Neural progenitor cell (in vitro differentiated cells): ENCODE measurements at regions not wholly inside any gene's neighbourhood (a gene's known extent, or its start where the extent isn't known, plus 50 kb on each side); places are given as distances from the start of the nearest gene placed in this dataset.

Experiments
- DNase-seq: peaks from one replicate; pipeline ENCODE4 v3.0.0-alpha.2; 2016; ENCODE audit warnings: low spot score
- H2AFZ ChIP-seq: fragments of 200-600 bp; sonication (generic); replicated peaks from 2 replicates; pipeline ENCODE4 v1.6.1; 2016; ENCODE audit warnings: antibody characterized with exemption
- H3F3A ChIP-seq: fragments of 200-600 bp; sonication (generic); 2 replicates; pipeline ENCODE4 v1.6.1; 2016; ENCODE audit warnings: antibody characterized with exemption, low read depth
- H3K27ac ChIP-seq: fragments of 200-600 bp; sonication (generic); 2 replicates; pipeline ENCODE4 v1.5.1; 2016; ENCODE audit warnings: mild to moderate bottlenecking
- H3K27me3 ChIP-seq: fragments of 200-600 bp; sonication (generic); 2 replicates; pipeline ENCODE4 v1.6.1; 2016; ENCODE audit warnings: mild to moderate bottlenecking, moderate library complexity
- H3K36me3 ChIP-seq: fragments of 200-600 bp; sonication (generic); 2 replicates; pipeline ENCODE4 v1.5.1; 2016
- H3K4me1 ChIP-seq: fragments of 200-600 bp; sonication (generic); 2 replicates; pipeline ENCODE4 v1.6.1; 2016; ENCODE audit warnings: mixed run types
- H3K4me2 ChIP-seq: fragments of 200-600 bp; sonication (generic); 2 replicates; pipeline ENCODE4 v1.6.1; 2016
- H3K4me3 ChIP-seq: fragments of 200-600 bp; sonication (generic); 2 replicates; pipeline ENCODE4 v1.5.1; 2016
- H3K79me2 ChIP-seq: fragments of 200-600 bp; sonication (generic); 2 replicates; pipeline ENCODE4 v1.6.1; 2016; ENCODE audit warnings: low read depth
- H3K9ac ChIP-seq: fragments of 200-600 bp; sonication (generic); 2 replicates; pipeline ENCODE4 v1.6.1; 2016
- H3K9me3 ChIP-seq: fragments of 200-600 bp; sonication (generic); 2 replicates; pipeline ENCODE4 v1.5.1; 2016; ENCODE audit warnings: low read depth
- H4K20me1 ChIP-seq: fragments of 200-600 bp; sonication (generic); 2 replicates; pipeline ENCODE4 v1.6.1; 2016; ENCODE audit warnings: low read depth
- H3K27ac Mint-ChIP-seq: 3 replicates; pipeline ENCODE4 v1.8.0; 2021; ENCODE audit warnings: mixed read lengths
- H3K27me3 Mint-ChIP-seq: 2 replicates; pipeline ENCODE4 v1.8.0; 2022; ENCODE audit warnings: low read depth, mild to moderate bottlenecking, inconsistent platforms, moderate library complexity, mixed read lengths; ENCODE audit not compliant: insufficient read depth
- H3K36me3 Mint-ChIP-seq: 3 replicates; pipeline ENCODE4 v1.8.0; 2021; ENCODE audit warnings: mixed read lengths
- H3K4me1 Mint-ChIP-seq: 3 replicates; pipeline ENCODE4 v1.8.0; 2021; ENCODE audit warnings: mixed read lengths
- H3K4me3 Mint-ChIP-seq: 3 replicates; pipeline ENCODE4 v1.8.0; 2021; ENCODE audit warnings: mild to moderate bottlenecking, moderate library complexity, mixed read lengths
- H3K9me3 Mint-ChIP-seq: 3 replicates; pipeline ENCODE4 v1.8.0; 2020; ENCODE audit warnings: mixed read lengths
- CTCF ChIP-seq: fragments of 200-600 bp; sonication (generic); IDR thresholded peaks from 2 replicates; pipeline ENCODE4 v1.5.1; 2017; ENCODE audit warnings: antibody characterized with exemption, mild to moderate bottlenecking
- EZH2 ChIP-seq: fragments of 200-600 bp; sonication (generic); IDR thresholded peaks from 2 replicates; pipeline ENCODE4 v1.6.1; 2017; ENCODE audit warnings: antibody characterized with exemption, mild to moderate bottlenecking, moderate library complexity
- EZH2phosphoT487 ChIP-seq: fragments of 200-600 bp; sonication (generic); IDR thresholded peaks from 2 replicates; pipeline ENCODE4 v1.6.1; 2017; ENCODE audit warnings: antibody characterized with exemption

GRCh38 chrX:39542316-39542715, 555.4 kb downstream of the BCOR start:
- no peak overlapping the region for H3K27ac ChIP-seq
- H2AFZ ChIP-seq, result peak overlapping the region; percentile 68
- H3K9me3 ChIP-seq, result no peaks in the 10 kb centered on the region
- no peak overlapping the region for H3K4me3 ChIP-seq
- H3K27ac Mint-ChIP-seq, result no peak overlapping the region
- no peak overlapping the region for H3K4me3 Mint-ChIP-seq
- H3K9me3 Mint-ChIP-seq, result peaks cover 24% of the 10 kb centered on the region
- DNase-seq, result no peak
- no peaks in the 10 kb centered on the region for H3K27me3 ChIP-seq
- no peaks in the 10 kb centered on the region for H3K4me1 Mint-ChIP-seq
- H3K27me3 Mint-ChIP-seq, result peaks cover 2% of the 10 kb centered on the region
- no peaks in the 10 kb centered on the region for H3K4me1 ChIP-seq
- peaks cover 2% of the 10 kb centered on the region for H3K36me3 Mint-ChIP-seq
- no peaks in the 10 kb centered on the region for H3K79me2 ChIP-seq
- no peak overlapping the region for H3K4me2 ChIP-seq
- H3K9ac ChIP-seq, result no peak overlapping the region
- H3F3A ChIP-seq, result no peaks in the 10 kb centered on the region
- H4K20me1 ChIP-seq, result no peaks in the 10 kb centered on the region
- no peaks in the 10 kb centered on the region for H3K36me3 ChIP-seq
- TF ChIP-seq CTCF, result no peak
- no peak for TF ChIP-seq EZH2phosphoT487
- TF ChIP-seq EZH2, result no peak

GRCh38 chrX:39550795-39551361, 546.9 kb downstream of the BCOR start:
- Histone ChIP-seq H3K4me3 (no peak overlapping the region), H4K20me1 (no peaks in the 10 kb centered on the region), H3K9me3 (no peaks in the 10 kb centered on the region), H3K27ac (no peak overlapping the region), H3K9ac (no peak overlapping the region), H3K27me3 (no peaks in the 10 kb centered on the region), H3K36me3 (no peaks in the 10 kb centered on the region), H3K4me2 (no peak overlapping the region), H3K79me2 (no peaks in the 10 kb centered on the region), H2AFZ (no peak overlapping the region), H3F3A (no peaks in the 10 kb centered on the region), H3K4me1 (no peaks in the 10 kb centered on the region)
- H3K4me1 Mint-ChIP-seq, result no peaks in the 10 kb centered on the region
- H3K36me3 Mint-ChIP-seq, result no peaks in the 10 kb centered on the region
- H3K4me3 Mint-ChIP-seq, result no peak overlapping the region
- H3K27ac Mint-ChIP-seq, result no peak overlapping the region
- DNase-seq, result no peak
- H3K27me3 Mint-ChIP-seq, result peaks cover 2% of the 10 kb centered on the region
- H3K9me3 Mint-ChIP-seq, result peaks cover 27% of the 10 kb centered on the region
- TF ChIP-seq CTCF, result no peak
- TF ChIP-seq EZH2phosphoT487, result no peak
- no peak for TF ChIP-seq EZH2

- no peaks in the 10 kb centered on the region for H4K20me1 ChIP-seq
- no peaks in the 10 kb centered on the region for H3K4me1 Mint-ChIP-seq
- TF ChIP-seq CTCF, result no peak
- no peak for TF ChIP-seq EZH2
- TF ChIP-seq EZH2phosphoT487, result no peak
- no peak overlapping the region for H3K27ac Mint-ChIP-seq
- no peaks in the 10 kb centered on the region for H3F3A ChIP-seq
- H3K27me3 Mint-ChIP-seq, result peaks cover 2% of the 10 kb centered on the region
- H3K27me3 ChIP-seq, result no peaks in the 10 kb centered on the region
- no peak overlapping the region for H3K4me3 Mint-ChIP-seq
- H3K4me1 ChIP-seq, result no peaks in the 10 kb centered on the region
- no peak for DNase-seq
- H3K36me3 Mint-ChIP-seq, result no peaks in the 10 kb centered on the region
- no peak overlapping the region for H3K4me2 ChIP-seq
- H2AFZ ChIP-seq, result no peak overlapping the region
- no peaks in the 10 kb centered on the region for H3K9me3 ChIP-seq
- H3K27ac ChIP-seq, result no peak overlapping the region
- no peaks in the 10 kb centered on the region for H3K79me2 ChIP-seq
- H3K9ac ChIP-seq, result no peak overlapping the region
- no peak overlapping the region for H3K4me3 ChIP-seq
- H3K9me3 Mint-ChIP-seq, result peaks cover 20% of the 10 kb centered on the region
- H3K36me3 ChIP-seq, result no peaks in the 10 kb centered on the region
Measured at GRCh38 chrX:39551762-39552161, 546.0 kb downstream of the BCOR start.
